HG02981 (cell line): ENCODE measurements at regions not wholly inside any gene's neighbourhood (a gene's known extent, or its start where the extent isn't known, plus 50 kb on each side); places are given as distances from the start of the nearest gene placed in this dataset.

Source experiments
- ATAC-seq: cut with Tn5 transposase; IDR thresholded peaks from one replicate; pipeline ENCODE4 v1.9.1; 2021; ENCODE audit warnings: mild to moderate bottlenecking, moderate library complexity; ENCODE audit not compliant: unreplicated experiment

- no peak for ATAC-seq
These were observed 81.0 kb downstream of the QPCT start for GRCh38 chr2:37425408-37425807.

- no peak for ATAC-seq
These were observed 82.8 kb downstream of the QPCT start for GRCh38 chr2:37427241-37427640.

DNA sequence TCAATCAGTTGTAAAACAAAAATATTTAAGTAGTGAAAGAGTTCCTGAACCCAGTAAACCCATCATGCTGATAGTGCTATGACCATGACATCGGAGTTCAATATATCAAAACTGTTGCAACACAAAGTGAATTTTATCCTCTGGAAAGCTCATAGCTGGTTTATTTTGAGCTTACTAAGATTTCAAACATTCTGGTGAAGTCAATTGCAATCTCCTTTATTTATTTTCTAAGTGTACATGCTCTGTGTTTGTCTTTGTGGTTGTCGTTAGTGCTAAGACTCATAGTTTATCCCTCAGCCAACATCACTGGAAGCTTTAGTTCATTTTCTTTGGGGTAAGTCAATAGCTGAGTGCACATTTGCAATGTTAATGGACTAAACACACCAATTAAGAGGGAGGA lies 91.9 kb downstream of the QPCT start:
- ATAC-seq = no peak

DNA sequence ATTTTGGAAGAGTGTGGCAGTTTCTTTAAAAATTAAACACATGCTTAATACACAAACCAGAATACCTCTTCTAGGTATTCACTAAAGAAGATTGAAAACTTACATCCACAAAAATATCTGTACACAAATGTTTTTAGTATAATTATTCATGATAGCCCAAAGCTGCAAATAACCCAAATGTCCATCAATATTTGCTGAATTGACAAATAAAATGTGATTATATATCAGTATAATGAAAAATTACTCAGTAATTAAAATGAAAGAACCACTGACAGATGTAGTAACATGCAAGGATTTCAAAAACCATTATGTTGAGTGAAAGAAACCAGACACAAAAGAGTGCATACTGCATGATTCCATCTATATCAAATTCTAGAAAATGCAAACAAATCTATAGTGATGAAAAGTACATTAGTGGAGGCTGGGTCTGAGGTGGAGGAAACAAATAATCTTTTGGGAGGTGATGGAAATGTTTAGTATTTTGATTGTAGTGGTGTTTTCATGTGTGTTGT lies 94.8 kb downstream of the QPCT start:
- no peak for ATAC-seq

GRCh38 chr2:37441055-37441454 lies 96.6 kb downstream of the QPCT start:
- no peak for ATAC-seq

DNA sequence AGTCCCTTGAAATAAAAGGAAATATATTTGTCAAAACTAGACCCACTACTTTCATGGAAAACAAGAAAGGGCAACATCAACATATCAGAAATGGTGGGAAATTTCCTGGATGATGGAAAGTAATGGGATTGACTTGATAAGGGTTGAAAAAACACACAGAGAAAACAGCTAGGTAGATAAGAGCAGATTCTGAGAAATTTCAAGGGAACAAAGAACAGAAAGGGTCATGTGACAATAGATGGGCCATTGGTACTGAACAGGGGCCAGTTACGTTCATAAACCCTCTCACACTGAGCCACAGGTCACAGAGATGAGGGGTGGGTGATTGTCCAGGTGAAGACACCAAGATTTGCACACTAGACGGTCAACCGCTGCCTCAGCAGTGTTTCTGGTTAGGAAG lies 98.7 kb downstream of the QPCT start:
- ATAC-seq = no peak

DNA sequence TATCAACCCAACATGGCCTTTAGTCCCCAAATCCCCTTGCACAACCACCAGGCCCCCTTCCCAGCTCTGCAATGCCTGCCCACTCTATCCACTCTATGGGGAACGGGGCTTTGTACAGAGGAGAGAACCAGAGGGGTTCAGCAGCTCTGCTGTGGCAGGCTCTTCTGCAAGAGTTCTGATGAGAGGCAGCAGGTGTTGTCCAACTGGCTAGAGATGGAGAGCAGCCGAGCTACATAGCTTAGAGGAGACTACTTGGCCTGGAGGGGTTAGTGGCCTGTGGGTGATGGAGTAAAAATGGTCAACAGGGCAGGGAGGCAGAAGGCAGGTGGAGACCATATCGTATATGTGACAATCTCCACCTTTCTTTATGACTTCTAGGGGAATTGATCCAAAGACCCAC lies 103.0 kb downstream of the QPCT start:
- no peak for ATAC-seq

GRCh38 chr2:37448342-37449120 lies 104.1 kb downstream of the QPCT start:
- no peak for ATAC-seq

DNA sequence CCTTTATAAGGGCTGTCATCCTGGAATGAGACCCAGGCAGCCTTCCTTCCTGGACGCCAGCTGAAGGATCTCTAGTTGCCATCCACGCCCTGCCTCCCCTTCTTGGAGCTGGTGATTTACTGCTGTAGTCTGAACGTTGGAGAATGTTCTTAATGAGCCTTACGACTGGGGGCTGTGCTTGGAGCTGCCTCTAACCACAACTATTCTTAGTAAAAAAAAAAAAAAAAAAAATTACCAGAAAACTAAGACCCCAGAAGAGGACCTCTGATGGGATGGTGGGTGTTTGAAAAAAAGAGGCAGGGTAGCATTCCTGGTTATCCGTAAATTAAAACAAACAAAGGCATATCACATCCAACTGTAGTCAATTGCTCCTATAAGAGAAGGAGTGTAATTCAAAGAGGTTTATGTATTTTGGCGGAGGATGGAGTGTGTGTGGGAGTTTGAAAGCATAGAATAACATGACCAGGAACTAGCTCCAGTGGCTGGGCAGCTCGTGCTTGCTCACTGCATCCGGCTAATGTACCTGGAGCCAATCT lies 105.4 kb downstream of the QPCT start:
- no peak for ATAC-seq

DNA sequence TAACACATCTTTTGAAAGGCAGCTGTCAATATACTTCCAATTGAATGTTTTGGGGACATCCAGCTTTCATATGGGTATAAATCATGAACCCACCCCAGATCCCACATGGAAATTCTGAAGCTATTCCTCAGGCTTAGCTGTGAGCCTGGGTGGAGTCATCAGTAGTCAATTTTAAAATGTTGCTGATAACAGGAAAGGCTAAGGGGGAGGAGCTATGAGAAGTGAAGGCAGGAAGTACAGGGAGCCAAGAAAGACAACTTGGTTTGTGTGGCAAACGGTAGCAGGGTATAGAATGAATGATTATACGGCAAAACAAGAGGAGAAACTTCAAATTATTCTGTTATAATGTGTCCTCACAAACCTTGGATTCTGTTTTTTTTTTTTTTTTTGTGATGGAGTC lies 108.6 kb downstream of the QPCT start:
- ATAC-seq = no peak

DNA sequence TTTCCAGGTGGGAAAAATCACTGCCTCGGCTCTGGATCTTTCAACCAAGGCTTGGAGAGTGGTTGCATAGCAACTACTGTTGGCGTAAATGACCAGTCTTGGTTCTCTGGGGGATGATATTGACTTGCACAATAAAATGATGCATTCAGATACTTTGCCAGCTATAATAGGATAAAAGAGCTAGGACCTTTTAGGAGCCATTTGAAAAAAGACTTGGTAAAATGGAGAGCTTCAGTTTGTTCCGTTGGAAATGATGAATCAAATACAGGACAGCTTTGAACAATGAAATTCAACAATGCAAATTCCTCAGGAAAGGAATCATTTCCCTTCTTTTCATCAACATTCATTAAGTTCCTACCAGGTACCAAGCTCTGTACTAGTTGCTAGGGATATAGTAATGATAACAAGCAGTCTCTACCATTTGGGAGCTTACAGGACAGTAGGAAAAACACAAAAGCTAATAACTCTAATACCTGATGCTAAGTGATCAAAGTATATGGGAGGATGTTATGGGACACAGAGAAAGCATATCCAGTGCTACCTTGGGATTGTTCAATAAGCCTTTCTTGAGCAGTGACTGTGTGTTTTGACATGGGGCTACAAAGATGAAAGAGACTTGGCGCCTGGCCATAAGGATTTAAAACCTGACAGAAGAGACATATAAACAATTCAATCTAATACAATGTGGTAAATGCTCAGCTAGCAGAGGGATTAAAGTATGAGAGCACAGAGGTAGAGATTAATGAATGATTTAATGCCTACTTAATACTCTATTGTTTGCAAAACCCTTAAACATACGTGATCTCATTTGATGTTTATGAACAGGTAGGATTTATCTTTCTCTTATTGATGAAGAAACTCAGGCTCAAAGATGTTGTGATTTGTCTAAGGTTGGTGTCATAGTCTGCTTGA lies 110.7 kb downstream of the QPCT start:
- no peak for ATAC-seq

GRCh38 chr2:37456479-37456878 lies 112.0 kb downstream of the QPCT start:
- ATAC-seq = no peak

DNA sequence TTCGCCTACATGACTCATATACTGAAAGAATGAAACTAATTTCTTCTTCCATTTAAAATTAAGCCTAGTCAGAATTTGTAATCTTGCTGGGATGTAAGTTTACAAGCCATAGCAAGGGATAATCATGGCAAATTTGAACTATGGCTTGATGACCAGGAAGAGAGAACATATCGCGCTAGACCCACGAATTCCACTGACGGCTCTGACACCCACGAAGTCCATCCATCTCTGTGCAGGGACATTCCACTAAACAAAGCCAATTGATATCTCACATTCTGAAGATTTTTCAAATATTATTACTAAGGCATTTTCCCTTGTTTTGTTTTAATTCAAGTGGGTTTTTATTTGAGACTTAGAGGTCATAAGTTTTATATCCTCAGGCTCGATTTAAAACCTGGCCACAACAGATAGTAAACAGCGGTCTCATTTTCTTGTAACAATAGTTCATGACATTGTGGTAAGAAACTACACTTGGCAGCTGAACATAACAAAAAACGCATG lies 113.0 kb downstream of the QPCT start:
- ATAC-seq = no peak

GRCh38 chr2:37458133-37458532 lies 113.7 kb downstream of the QPCT start:
- ATAC-seq = no peak

DNA sequence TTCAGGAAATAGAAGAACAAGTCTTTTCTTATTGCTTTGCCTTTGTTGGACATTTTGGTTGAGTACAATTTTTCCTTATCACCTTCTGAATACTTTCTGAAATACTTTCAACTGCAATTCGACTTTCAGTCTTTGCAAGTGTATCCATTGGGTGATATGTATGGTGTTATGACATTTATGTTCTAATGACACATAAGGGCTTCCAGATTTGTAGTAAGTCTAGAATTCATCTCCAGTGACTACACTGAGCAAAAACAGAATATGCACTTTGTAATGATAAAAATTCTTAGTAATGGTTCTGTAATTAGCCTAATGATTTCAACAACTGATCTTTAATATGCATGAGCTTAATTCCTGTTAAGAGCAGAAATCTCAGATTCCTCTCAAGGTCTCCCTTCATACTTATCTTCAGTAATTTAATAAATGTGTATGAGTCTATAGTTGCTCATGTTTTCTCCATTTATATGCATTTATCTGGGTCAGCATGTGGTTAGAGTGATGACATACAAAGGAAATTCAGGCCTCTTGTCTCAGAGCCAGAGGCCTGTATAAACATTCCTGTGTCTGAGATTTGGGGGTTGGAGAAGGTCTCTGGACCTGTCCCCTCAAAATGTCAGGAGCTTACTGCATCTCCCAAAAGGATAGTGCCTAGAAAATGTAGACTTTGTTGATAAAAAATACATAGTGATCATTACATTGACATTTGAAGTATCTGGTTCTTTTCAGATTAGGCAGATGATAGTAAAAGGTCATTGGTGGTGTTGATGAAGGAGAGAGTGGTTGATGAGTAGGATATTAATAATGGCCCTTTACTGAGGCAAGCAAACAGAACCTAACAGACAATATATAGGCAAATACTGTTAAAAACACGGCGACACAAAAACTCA lies 114.9 kb downstream of the QPCT start:
- no peak for ATAC-seq

GRCh38 chr2:37460896-37461229 lies 116.4 kb downstream of the QPCT start:
- ATAC-seq = no peak

DNA sequence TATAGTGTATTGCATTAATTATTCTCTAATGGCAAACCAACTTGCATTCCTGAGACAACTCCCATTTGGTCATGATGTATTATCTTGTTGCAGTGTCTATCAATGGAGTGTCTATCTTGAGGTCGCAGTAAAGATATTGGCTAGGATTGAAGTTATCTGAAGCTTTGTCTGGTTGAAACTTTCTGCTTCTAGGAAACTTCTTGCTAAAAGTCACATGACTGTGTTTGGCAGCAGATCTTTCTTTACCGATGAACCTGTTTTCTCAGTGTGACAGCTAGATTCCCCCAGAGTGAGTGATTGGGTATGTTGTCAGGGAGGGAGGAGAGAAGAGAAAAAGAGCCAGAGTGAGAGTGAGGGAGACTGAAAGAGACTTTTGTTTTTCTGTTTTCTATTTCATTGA lies 119.6 kb downstream of the QPCT start:
- ATAC-seq = no peak

DNA sequence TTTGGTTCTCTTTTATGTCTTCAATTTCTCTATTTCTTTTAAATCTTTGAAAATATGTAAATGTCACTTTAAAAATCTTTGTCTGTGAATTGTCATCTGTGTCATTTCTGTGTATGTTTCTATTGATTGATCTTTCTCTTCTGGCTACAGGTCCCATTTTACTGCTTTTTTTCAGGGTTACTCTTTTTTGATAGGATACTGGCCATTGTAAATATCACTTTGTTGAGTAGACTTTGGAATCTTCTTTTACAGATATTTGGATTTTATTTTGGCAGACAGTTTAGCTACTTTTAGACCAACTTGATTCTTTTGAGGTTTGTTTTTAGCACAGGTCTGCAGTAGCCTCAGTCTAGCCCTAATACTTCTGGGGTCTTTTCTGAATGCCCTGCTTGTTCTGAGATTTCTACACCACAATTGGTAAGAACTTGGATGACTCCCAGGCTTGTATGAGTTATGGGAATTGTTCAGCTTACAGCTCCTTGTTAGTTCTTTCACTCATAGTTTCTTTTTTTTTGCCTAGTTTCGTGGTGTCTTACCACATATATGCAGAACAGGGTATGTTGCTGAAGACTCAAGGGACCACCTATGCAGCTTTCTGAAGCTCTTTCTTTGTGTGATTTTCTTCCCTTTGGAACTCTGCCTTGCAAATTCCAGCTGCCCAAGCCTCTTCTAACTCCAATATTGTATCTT lies 122.2 kb downstream of the QPCT start:
- no peak for ATAC-seq

GRCh38 chr2:37468170-37468569 lies 123.7 kb downstream of the QPCT start:
- no peak for ATAC-seq

GRCh38 chr2:37469126-37469525 lies 124.7 kb downstream of the QPCT start:
- no peak for ATAC-seq
